DMS79 (cell line): ENCODE measurements at regions not wholly inside any gene's neighbourhood (a gene's known extent, or its start where the extent isn't known, plus 50 kb on each side); places are given as distances from the start of the nearest gene placed in this dataset.

Source experiments
- DNase-seq: peaks from one replicate; lab custom pipeline; 2025; lab: John Stamatoyannopoulos, UW

DNA sequence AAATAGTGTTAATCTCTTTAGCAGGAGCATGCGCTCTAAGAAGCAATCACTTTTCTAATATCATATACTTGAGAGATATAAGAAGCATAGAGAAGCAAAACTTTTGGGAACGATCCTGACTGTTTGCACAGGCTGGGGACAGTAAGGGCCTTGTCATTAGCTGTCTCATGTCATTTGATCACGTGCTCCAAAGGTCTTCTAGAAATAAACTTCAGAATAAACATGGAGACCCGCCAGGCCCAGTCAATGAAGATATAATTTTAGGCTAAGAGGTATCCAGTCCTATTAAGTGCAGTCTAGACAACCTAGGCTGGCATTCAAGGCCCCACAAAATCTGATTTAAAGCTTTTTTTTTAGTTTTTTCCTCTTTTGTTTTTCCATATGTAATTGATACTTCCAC is 111.0 kb upstream of the APC start:
- DNase-seq = no peak

- DNase-seq = peak; percentile 67
Observed at GRCh38 chr5:112628214-112628980, 109.3 kb upstream of the APC start.

GRCh38 chr5:112630246-112631009 is 107.3 kb upstream of the APC start:
- no peak for DNase-seq

DNA sequence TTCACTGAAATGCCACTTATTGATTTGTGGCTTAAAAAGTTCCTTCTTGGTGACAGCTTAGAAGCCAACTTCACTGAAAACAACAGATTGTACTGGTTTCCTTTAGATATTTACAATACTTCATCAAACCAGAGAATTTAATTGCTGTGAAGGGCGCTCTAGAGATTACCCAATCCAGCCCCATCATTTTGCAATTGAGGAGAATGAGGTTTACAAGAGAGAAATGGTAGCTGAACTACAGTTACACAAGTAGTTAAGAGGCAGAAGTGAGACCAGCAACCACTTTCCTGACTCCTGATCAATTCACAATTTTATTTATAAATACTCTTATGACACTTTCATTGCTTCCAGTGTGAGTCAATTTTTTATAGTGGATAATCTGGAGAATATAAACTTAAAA is 103.5 kb upstream of the APC start:
- no peak for DNase-seq

GRCh38 chr5:112634796-112635195 is 102.9 kb upstream of the APC start:
- no peak for DNase-seq

GRCh38 chr5:112635276-112635675 is 102.4 kb upstream of the APC start:
- DNase-seq = no peak

GRCh38 chr5:112635771-112636731 is 101.6 kb upstream of the APC start:
- no peak for DNase-seq

- no peak for DNase-seq
Observed at GRCh38 chr5:112636751-112637150, 100.9 kb upstream of the APC start.

DNA sequence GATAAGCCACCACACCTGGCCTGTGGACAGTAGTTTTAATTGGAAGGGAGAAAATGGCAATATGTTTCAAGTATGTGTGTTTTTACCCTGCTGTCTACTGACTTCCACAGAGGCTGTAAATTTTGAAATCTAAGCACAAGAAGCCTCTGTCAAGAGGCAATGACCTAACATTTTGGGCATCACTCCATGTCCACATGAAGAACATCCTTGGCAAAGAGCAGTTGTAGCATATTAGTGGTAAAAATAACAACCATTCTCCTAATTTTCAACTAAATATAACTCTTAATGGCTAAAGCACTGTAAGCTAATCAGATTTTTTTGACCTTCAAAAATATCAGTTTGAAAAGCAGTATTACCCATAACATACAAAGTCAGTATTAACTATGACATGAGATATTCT is 100.3 kb upstream of the APC start:
- no peak for DNase-seq

DNA sequence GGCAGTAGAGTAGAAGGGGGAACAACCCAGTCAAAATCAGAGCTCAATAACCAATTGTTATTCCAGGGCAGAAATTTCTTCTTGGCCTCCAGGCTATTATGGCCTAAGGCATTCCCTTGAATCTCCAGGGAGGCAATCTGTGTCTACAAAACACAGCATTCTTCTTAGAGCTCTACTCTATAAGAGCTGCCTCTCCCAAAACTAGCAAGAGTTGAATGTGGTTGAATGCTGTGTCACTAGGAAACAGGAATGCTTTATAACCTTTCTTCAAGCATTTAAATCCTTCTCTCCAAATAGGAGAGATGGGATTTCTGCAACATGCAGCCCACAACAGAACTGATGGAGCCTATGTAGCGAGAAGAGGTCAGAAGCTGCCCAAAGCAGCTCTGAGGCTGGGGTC is 97.1 kb upstream of the APC start:
- DNase-seq = no peak

- DNase-seq = no peak
Observed at GRCh38 chr5:112641515-112642110, 96.1 kb upstream of the APC start.

DNA sequence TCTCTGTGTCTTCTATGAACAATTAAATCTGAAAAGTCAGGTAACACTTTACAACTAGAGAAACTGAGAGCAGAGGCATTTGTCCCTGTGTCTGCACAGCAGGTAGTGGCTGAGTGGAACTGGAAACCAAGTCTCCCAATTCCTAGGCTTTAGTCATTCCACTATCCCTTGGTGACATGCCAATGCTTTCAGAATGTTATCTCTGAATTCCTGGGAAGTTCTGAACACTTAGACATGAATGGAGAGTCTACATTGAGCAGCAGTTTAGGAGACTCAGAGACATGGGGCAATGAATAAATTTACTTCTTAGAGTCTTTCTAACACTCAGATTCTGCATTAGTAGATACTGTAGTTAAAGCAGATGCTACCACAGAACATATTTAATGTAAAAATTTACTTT is 94.8 kb upstream of the APC start:
- DNase-seq = no peak

- no peak for DNase-seq
Observed at GRCh38 chr5:112643339-112643971, 94.2 kb upstream of the APC start.

DNA sequence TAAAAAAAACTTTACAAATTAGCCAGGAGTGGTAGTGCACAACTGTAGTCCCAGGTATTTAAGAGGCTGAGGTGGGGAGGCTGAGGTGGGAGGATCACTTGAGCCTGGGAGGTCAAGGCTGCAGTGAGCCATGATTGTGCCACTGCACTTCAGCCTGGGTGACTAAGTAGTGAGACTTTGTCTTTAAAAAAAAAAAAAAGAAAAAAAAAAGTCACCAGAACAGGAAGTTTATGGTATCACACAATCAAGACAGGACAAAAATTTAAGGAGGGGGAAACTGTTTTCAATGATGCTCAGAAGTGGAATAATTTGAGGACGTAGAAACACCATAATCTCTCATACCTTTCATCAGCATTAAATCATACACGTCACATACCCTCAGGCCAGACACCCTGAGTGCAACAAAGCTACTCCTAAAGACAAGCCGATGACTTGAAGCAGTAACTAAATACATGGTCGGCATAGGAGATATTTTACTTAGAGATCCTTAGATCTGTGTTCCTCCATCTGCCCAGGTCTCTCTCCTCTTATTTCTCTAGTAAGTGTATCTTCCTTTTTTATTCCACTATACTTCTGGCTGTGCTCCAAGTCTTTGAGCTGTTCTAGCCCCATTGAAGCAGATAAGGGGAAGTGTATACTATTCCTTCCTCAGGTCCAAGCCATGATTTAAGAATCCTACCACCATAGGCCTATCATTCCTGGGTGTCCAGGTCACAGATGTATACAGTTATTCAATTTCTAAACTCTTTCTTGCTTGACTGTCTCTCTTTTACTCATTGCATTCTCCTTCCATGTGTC is 91.3 kb upstream of the APC start:
- no peak for DNase-seq

GRCh38 chr5:112647428-112647827 is 90.3 kb upstream of the APC start:
- no peak for DNase-seq

DNA sequence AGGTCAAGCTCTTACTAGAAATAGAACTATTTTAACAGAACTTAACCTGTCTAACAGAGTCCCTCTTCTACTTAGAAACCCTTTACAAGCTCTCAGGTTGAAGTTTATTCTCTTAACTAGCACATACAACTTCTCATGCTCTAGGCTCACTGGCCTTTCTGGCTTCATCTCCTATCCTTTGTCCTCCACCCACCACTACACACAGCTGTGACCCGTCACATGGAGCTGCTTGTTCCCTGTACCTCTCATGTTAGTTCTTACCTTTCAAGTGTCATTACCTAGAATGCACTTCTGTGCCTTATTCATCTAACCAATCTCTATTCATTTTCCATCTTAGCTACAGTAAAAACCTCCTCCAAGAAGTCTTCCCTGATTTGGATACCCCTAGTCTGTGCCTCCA is 89.4 kb upstream of the APC start:
- no peak for DNase-seq

DNA sequence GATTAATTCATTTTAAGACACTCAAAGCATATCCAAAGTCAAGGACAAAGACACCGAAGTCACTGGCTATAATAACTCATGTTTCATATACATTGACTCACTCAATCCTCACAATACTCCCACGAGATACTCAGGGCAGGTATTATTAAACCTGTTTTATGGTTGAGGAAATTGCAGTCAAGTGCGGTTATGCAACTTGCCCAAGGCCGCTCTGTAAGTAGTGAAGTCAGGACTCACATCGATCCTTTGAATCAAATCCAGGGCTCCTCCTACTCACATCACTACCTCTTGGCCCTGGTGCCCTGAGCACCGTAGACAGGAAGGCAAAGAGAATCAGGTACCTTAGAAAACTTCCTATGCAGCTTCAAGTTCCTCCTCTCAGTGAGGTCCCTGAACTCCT is 87.8 kb upstream of the APC start:
- DNase-seq = peak; percentile 79

GRCh38 chr5:112653638-112654205 is 84.0 kb upstream of the APC start:
- DNase-seq = no peak

DNA sequence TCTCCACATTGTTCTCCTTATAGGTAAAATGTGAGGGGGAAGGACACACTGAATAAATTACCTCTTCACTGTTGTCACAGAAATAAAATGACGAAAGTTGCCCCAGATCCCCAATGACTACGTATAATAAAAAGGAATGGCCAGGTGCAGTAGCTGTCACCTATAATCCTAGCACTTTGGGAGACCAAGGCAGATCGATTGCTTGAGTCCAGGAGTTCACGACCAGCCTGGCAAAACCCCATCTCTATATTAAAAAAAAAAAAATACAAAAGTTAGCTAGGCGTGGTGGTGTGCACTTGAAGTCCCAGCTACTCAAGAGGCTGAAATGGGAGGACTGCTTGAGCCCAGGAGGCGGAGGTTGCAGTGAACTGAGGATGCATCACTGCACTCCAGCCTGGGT is 82.2 kb upstream of the APC start:
- DNase-seq = no peak

DNA sequence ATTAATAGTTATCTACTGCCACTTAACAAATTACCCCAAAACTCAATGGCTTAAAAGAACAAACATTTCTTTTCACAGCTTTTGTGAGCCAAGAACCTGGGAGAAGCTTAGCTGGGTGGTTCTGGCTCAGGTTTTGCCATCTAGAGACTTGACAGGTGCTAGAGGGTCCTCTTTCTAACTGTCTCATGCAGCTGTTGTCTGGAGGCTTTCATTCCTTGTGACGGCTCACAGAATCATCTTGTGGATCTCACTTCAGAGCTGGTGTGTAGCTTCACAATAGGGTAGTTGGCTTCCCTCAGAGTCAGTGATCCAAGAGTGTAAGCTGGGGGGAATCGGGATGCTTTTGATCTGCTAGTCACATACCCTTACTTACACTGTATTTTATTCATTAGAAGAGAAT is 81.2 kb upstream of the APC start:
- no peak for DNase-seq
